A549 (cell line): ENCODE measurements at regions not wholly inside any gene's neighbourhood (a gene's known extent, or its start where the extent isn't known, plus 50 kb on each side); places are given as distances from the start of the nearest gene placed in this dataset.

Source experiments
- ATAC-seq, 2 experiments: fragments of 200-7000 bp in 1 of 2; fragments of >200 bp in 1 of 2; cut with Nextera tagmentation in 1 of 2; cut with Tn5 transposase in 1 of 2; 3 replicates each; pipeline versions ENCODE4 v1.8.0 to v1.9.1; 2018 to 2020; ENCODE audit warnings: mild to moderate bottlenecking in 1 of 2, moderate library complexity in 1 of 2
- CTCF ChIA-PET: fragments of 300-600 bp; sonication (Branson Sonifier 250); formaldehyde crosslinking; extraction: SDS; loops from one replicate; lab custom pipeline; 2021; ENCODE audit warnings: antibody characterized with exemption, inconsistent platforms; lab: Yijun Ruan, JAX
- POLR2A ChIA-PET: fragments of 350-600 bp; formaldehyde crosslinking; extraction: SDS; loops from one replicate; lab custom pipeline; 2021; ENCODE audit warnings: antibody characterized with exemption, inconsistent platforms; lab: Yijun Ruan, JAX
- DNase-seq, 2 experiments: peaks; one replicate each; pipeline versions ENCODE4 v3.0.0 to v3.0.0-alpha.2; 2011 to 2016; ENCODE audit warnings: low read depth in 1 of 2, low spot score in 1 of 2
- FAIRE-seq: peaks from 2 replicates; lab custom pipeline; 2011; peaks lifted over from hg19 to GRCh38; lab: Jason Lieb, UNC
- H3K27ac ChIP-seq, 2 experiments: fragments of >200 bp; sonication (Bioruptor Twin); formaldehyde crosslinking; 3 replicates each; pipeline ENCODE4 v1.5.1; 2016 to 2017
- H3K4me1 ChIP-seq: fragments of >200 bp; sonication (Bioruptor Twin); formaldehyde crosslinking; 3 replicates; pipeline ENCODE4 v1.6.1; 2016
- H3K4me2 ChIP-seq: fragments of >200 bp; sonication (Bioruptor Twin); formaldehyde crosslinking; 3 replicates; pipeline ENCODE4 v1.6.1; 2016
- H3K4me3 ChIP-seq: fragments of >200 bp; sonication (Bioruptor Twin); formaldehyde crosslinking; 3 replicates; pipeline ENCODE4 v1.5.1; 2016
- H3K9me3 ChIP-seq: fragments of >200 bp; sonication (Bioruptor Twin); formaldehyde crosslinking; 3 replicates; pipeline ENCODE4 v1.6.1; 2016
- BHLHE40 ChIP-seq: IDR thresholded peaks from 2 replicates; pipeline ENCODE4 v1.6.1; 2012; ENCODE audit warnings: low read depth, low read length, inconsistent platforms
- CBX2 ChIP-seq: fragments of 200-600 bp; sonication (generic); IDR thresholded peaks from 2 replicates; pipeline ENCODE4 v1.6.1; 2016; ENCODE audit warnings: low read depth, mild to moderate bottlenecking, borderline replicate concordance
- CBX8 ChIP-seq: fragments of 200-600 bp; sonication (generic); IDR thresholded peaks from 2 replicates; pipeline ENCODE4 v1.6.1; 2016
- CEBPB ChIP-seq, 2 experiments: fragments of >200 bp in 1 of 2; sonication (Bioruptor Twin) in 1 of 2; formaldehyde crosslinking in 1 of 2; IDR thresholded peaks; 2 replicates each; pipeline ENCODE4 v1.6.1; 2012 to 2016
- CHD2 ChIP-seq: fragments of 150-350 bp; IDR thresholded peaks from 2 replicates; pipeline ENCODE4 v1.6.1; 2014; ENCODE audit warnings: low read length; ENCODE audit not compliant: partially characterized antibody
- CHD4 ChIP-seq: fragments of 200-600 bp; sonication (generic); IDR thresholded peaks from 2 replicates; pipeline ENCODE4 v1.6.1; 2016; ENCODE audit warnings: antibody characterized with exemption, mild to moderate bottlenecking, borderline replicate concordance
- EHMT2 ChIP-seq: fragments of 200-600 bp; sonication (generic); IDR thresholded peaks from 2 replicates; pipeline ENCODE4 v1.6.1; 2016; ENCODE audit warnings: antibody characterized with exemption, low read depth, mild to moderate bottlenecking, moderate library complexity
- ESRRA ChIP-seq: fragments of 150-350 bp; IDR thresholded peaks from 2 replicates; pipeline ENCODE4 v1.6.1; 2014; ENCODE audit warnings: mild to moderate bottlenecking, low read length, borderline replicate concordance
- HEYL ChIP-seq: fragments of 250-450 bp; sonication (Bioruptor Pico); IDR thresholded peaks from 2 replicates; pipeline ENCODE4 v1.8.0; 2021; ENCODE audit warnings: mild to moderate bottlenecking, moderate library complexity
- KDM5A ChIP-seq: fragments of 200-600 bp; sonication (generic); IDR thresholded peaks from 2 replicates; pipeline ENCODE4 v1.6.1; 2016; ENCODE audit warnings: antibody characterized with exemption, mild to moderate bottlenecking
- MAFK ChIP-seq: fragments of 450-650 bp; IDR thresholded peaks from 2 replicates; pipeline ENCODE4 v1.6.1; 2014; ENCODE audit not compliant: partially characterized antibody
- MAZ ChIP-seq: fragments of 150-350 bp; IDR thresholded peaks from 2 replicates; pipeline ENCODE4 v1.6.1; 2014; ENCODE audit warnings: antibody characterized with exemption, low read depth, low read length, borderline replicate concordance
- MYC ChIP-seq: IDR thresholded peaks from 2 replicates; pipeline ENCODE4 v1.6.1; 2012; ENCODE audit warnings: mild to moderate bottlenecking, inconsistent platforms, low read length, improper control_type of control experiment, borderline replicate concordance
- PHF8 ChIP-seq: fragments of 200-600 bp; sonication (generic); IDR thresholded peaks from 2 replicates; pipeline ENCODE4 v1.6.1; 2016; ENCODE audit warnings: low read depth, mild to moderate bottlenecking, antibody characterized with exemption, moderate library complexity, borderline replicate concordance
- POLR2A ChIP-seq: IDR thresholded peaks from 2 replicates; pipeline ENCODE4 v1.6.1; 2012; ENCODE audit warnings: mild to moderate bottlenecking, low read length
- RARB ChIP-seq: fragments of 250-450 bp; sonication (Bioruptor Pico); IDR thresholded peaks from 2 replicates; pipeline ENCODE4 v1.8.0; 2021; ENCODE audit warnings: mild to moderate bottlenecking, moderate library complexity
- RCOR1 ChIP-seq: fragments of 150-350 bp; IDR thresholded peaks from 2 replicates; pipeline ENCODE4 v1.6.1; 2014; ENCODE audit warnings: antibody characterized with exemption, low read length, low read depth
- RNF2 ChIP-seq: fragments of 200-600 bp; sonication (generic); IDR thresholded peaks from 2 replicates; pipeline ENCODE4 v1.6.1; 2016; ENCODE audit warnings: low read depth, mild to moderate bottlenecking, antibody characterized with exemption, moderate library complexity, borderline replicate concordance
- SREBF2 ChIP-seq: fragments of 450-650 bp; IDR thresholded peaks from 2 replicates; pipeline ENCODE4 v1.6.1; 2014; ENCODE audit warnings: mild to moderate bottlenecking, moderate library complexity
- TFCP2L1 ChIP-seq: fragments of 250-450 bp; sonication (Bioruptor Pico); IDR thresholded peaks from 2 replicates; pipeline ENCODE4 v1.5.0; 2021; ENCODE audit warnings: mild to moderate bottlenecking
- ZFP36 ChIP-seq: fragments of 450-650 bp; IDR thresholded peaks from 2 replicates; pipeline ENCODE4 v1.6.1; 2014; ENCODE audit warnings: borderline replicate concordance; ENCODE audit not compliant: partially characterized antibody
- ZSCAN20 ChIP-seq: fragments of 250-450 bp; sonication (Bioruptor Pico); IDR thresholded peaks from 2 replicates; pipeline ENCODE4 v1.8.0; 2022; ENCODE audit warnings: mild to moderate bottlenecking, moderate library complexity
- WGBS: methylation state at CpG from one replicate; pipeline ENCODE4 v1.1.6; 2017; ENCODE audit errors: missing lambda C conversion rate; 5-methylcytosine and 5-hydroxymethylcytosine counted together
- TF ChIP-seq, protein P1 (sequence below): fragments of 250-450 bp; sonication (Bioruptor Pico); IDR thresholded peaks from 2 replicates; pipeline ENCODE4 v1.5.0; 2021; ENCODE audit warnings: mild to moderate bottlenecking, moderate library complexity, borderline replicate concordance
- TF ChIP-seq, protein P2 (sequence below): fragments of >200 bp; sonication (Bioruptor Twin); formaldehyde crosslinking; IDR thresholded peaks from 3 replicates; pipeline ENCODE4 v1.5.1; 2016
- TF ChIP-seq, protein P3 (sequence below): IDR thresholded peaks from 2 replicates; pipeline ENCODE4 v1.6.1; 2012
- TF ChIP-seq, protein P4 (sequence below): fragments of >200 bp; sonication (Bioruptor Twin); formaldehyde crosslinking; IDR thresholded peaks from 3 replicates; pipeline ENCODE4 v1.6.1; 2016
- TF ChIP-seq, protein P5 (sequence below): fragments of 150-350 bp; IDR thresholded peaks from 2 replicates; pipeline ENCODE4 v1.6.1; 2014; ENCODE audit warnings: low read depth, mild to moderate bottlenecking, low read length
- TF ChIP-seq, protein P6 (sequence below): fragments of >200 bp; sonication (Bioruptor Twin); formaldehyde crosslinking; IDR thresholded peaks from 2 replicates; pipeline ENCODE4 v1.6.1; 2016

DNA sequence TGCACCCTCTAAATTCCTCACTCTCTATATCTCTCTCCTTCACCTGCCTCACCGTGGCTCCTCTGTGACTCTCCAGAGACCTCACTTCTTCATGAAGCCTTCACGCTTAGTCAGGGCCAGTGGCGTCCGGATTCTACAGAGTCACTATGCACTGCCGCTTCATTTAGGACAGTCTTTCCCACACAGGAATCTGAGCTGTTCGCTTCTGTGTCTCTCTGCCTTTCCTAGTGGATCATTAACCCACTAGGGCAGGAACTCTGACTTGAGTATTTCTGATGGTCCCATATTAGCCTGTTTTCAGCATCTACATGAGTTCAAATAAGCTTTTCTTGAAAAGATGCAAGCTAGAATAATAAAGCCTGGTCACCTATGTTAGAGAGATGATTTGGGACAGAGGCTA, 180.2 kb upstream of the DOK6 start:
- no peak for ATAC-seq
- WGBS, result 54% methylated on average over 6 of the region's 6 CpGs
- Histone ChIP-seq H3K9me3 (no peaks in the 10 kb centered on the region), H3K27ac (no peak overlapping the region), H3K4me3 (no peak overlapping the region), H3K4me1 (no peaks in the 10 kb centered on the region), H3K4me2 (no peak overlapping the region)
- TF ChIP-seq RARB (CRISPR knock-in tag), result no peak
- TF ChIP-seq, protein P1, sequence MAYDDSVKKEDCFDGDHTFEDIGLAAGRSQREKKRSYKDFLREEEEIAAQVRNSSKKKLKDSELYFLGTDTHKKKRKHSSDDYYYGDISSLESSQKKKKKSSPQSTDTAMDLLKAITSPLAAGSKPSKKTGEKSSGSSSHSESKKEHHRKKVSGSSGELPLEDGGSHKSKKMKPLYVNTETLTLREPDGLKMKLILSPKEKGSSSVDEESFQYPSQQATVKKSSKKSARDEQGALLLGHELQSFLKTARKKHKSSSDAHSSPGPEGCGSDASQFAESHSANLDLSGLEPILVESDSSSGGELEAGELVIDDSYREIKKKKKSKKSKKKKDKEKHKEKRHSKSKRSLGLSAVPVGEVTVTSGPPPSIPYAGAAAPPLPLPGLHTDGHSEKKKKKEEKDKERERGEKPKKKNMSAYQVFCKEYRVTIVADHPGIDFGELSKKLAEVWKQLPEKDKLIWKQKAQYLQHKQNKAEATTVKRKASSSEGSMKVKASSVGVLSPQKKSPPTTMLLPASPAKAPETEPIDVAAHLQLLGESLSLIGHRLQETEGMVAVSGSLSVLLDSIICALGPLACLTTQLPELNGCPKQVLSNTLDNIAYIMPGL (CRISPR knock-in tag), result no peak
- TF ChIP-seq RNF2, result no peak
- no peak for TF ChIP-seq CBX2
- no peak for TF ChIP-seq CHD2
- TF ChIP-seq ESRRA, result no peak
- DNase-seq, result no peak
- no peak for FAIRE-seq
- CTCF ChIA-PET, result no interaction called here
- POLR2A ChIA-PET, result no interaction called here

DNA sequence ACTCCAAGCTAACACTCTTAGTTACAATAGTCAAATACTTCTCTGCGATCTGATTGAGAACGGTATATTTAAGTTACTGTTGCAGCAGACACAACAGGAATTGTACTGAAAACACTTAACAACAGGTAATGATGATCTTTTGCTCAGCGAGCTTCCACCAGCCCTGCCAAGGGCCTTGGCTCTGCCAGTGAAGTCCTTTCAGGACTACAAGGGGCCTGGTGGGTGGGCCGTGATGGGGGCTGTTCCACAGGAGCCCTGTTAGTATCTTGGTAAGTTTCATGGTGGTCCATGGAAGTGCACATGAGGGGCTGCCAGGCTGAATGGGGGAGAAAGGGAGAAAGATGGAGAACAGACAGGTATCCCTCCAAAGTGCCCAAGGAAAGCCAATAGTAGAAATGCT, 178.6 kb upstream of the DOK6 start:
- no peak overlapping the region for H3K4me2 ChIP-seq
- CTCF ChIA-PET, result no interaction called here
- H3K9me3 ChIP-seq, result no peaks in the 10 kb centered on the region
- TF ChIP-seq MAZ (no peak), POLR2A (no peak), CHD2 (no peak), RNF2 (no peak), BHLHE40 (no peak), CBX8 (no peak), KDM5A (no peak), RARB (CRISPR knock-in tag) (no peak), TFCP2L1 (no peak), MAFK (no peak), RCOR1 (no peak)
- TF ChIP-seq, protein P2, sequence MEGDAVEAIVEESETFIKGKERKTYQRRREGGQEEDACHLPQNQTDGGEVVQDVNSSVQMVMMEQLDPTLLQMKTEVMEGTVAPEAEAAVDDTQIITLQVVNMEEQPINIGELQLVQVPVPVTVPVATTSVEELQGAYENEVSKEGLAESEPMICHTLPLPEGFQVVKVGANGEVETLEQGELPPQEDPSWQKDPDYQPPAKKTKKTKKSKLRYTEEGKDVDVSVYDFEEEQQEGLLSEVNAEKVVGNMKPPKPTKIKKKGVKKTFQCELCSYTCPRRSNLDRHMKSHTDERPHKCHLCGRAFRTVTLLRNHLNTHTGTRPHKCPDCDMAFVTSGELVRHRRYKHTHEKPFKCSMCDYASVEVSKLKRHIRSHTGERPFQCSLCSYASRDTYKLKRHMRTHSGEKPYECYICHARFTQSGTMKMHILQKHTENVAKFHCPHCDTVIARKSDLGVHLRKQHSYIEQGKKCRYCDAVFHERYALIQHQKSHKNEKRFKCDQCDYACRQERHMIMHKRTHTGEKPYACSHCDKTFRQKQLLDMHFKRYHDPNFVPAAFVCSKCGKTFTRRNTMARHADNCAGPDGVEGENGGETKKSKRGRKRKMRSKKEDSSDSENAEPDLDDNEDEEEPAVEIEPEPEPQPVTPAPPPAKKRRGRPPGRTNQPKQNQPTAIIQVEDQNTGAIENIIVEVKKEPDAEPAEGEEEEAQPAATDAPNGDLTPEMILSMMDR, result no peak
- TF ChIP-seq, all 56 proteins: peak for 0
- POLR2A ChIA-PET, result no interaction called here
- 25% methylated on average over 3 of the region's 4 CpGs for WGBS
- Histone ChIP-seq H3K4me1 (no peaks in the 10 kb centered on the region), H3K4me3 (no peak overlapping the region), H3K27ac (no peak overlapping the region)
- FAIRE-seq (no peak), ATAC-seq (no peak), DNase-seq (no peak)

DNA sequence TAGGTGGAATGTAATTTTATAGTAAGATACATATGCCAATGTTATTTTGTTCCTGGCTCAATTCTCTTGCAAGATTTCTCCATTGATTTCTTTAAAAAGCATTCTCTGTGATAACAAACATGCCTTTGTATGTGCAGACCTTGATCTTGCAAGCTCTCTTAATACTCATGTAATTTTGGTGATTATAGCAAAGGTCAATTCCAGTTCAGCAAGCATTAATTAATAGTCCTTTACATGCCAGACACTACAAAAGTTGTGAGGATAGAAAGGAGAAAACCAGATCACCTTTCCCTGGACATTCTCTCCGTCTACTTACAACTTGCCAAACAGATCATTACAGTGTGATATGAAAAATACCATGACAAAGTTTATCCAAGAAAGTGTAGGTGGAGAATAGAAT, 173.7 kb upstream of the DOK6 start:
- Histone ChIP-seq H3K4me3 (no peak overlapping the region), H3K4me2 (no peak overlapping the region), H3K27ac (no peak overlapping the region), H3K4me1 (no peaks in the 10 kb centered on the region), H3K9me3 (no peaks in the 10 kb centered on the region)
- ChIA-PET POLR2A (no interaction called here), CTCF (no interaction called here)
- no peak for TF ChIP-seq SREBF2
- TF ChIP-seq ESRRA, result no peak
- TF ChIP-seq EHMT2, result no peak
- no peak for TF ChIP-seq CEBPB (IDR thresholded peaks at IDR 0.05)
- TF ChIP-seq ZFP36, result no peak
- no peak for TF ChIP-seq ZSCAN20 (CRISPR knock-in tag)
- ATAC-seq, result no peak
- DNase-seq, result no peak
- 19% methylated on average over 1 of the region's 1 CpG for WGBS
- FAIRE-seq, result no peak

DNA sequence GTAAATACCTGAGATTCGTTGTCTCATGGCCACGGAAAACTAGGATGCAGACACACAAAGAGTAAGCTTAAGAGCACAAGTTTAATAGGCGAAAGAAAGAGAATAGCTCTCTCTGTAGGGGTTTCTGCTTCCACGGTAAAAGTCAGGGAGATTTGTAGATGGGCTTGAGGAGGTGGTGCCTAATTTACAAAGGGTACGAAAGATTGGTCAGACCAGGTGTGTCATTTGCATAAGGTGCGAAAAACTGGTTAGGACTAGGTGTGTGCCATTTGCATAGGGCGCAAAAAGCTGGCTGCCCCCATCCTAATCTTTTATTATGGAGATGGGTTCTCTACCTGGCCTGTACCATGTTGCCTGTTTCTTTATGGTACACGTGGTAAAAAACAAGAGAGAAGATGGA, 170.5 kb upstream of the DOK6 start:
- WGBS, result 14% methylated on average over 8 of the region's 8 CpGs
- ATAC-seq (no peak), DNase-seq (no peak), FAIRE-seq (no peak)
- ChIA-PET CTCF (no interaction called here), POLR2A (no interaction called here)
- Histone ChIP-seq H3K27ac (no peak overlapping the region), H3K4me3 (no peak overlapping the region), H3K9me3 (no peaks in the 10 kb centered on the region), H3K4me2 (no peak overlapping the region), H3K4me1 (no peaks in the 10 kb centered on the region)
- TF ChIP-seq, protein P3, sequence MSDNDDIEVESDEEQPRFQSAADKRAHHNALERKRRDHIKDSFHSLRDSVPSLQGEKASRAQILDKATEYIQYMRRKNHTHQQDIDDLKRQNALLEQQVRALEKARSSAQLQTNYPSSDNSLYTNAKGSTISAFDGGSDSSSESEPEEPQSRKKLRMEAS, result no peak
- TF ChIP-seq CEBPB (IDR thresholded peaks at IDR 0.05) (no peak), HEYL (CRISPR knock-in tag) (no peak), POLR2A (no peak), MYC (no peak), CHD4 (no peak), PHF8 (no peak)
- TF ChIP-seq, protein P4, sequence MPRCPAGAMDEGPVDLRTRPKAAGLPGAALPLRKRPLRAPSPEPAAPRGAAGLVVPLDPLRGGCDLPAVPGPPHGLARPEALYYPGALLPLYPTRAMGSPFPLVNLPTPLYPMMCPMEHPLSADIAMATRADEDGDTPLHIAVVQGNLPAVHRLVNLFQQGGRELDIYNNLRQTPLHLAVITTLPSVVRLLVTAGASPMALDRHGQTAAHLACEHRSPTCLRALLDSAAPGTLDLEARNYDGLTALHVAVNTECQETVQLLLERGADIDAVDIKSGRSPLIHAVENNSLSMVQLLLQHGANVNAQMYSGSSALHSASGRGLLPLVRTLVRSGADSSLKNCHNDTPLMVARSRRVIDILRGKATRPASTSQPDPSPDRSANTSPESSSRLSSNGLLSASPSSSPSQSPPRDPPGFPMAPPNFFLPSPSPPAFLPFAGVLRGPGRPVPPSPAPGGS, result no peak
- TF ChIP-seq, protein P5, sequence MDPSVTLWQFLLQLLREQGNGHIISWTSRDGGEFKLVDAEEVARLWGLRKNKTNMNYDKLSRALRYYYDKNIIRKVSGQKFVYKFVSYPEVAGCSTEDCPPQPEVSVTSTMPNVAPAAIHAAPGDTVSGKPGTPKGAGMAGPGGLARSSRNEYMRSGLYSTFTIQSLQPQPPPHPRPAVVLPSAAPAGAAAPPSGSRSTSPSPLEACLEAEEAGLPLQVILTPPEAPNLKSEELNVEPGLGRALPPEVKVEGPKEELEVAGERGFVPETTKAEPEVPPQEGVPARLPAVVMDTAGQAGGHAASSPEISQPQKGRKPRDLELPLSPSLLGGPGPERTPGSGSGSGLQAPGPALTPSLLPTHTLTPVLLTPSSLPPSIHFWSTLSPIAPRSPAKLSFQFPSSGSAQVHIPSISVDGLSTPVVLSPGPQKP, result no peak
- TF ChIP-seq, protein P6, sequence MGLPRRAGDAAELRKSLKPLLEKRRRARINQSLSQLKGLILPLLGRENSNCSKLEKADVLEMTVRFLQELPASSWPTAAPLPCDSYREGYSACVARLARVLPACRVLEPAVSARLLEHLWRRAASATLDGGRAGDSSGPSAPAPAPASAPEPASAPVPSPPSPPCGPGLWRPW, result no peak
